ENCODE measurements at regions not wholly inside any gene's neighbourhood (a gene's known extent, or its start where the extent isn't known, plus 50 kb on each side); places are given as distances from the start of the nearest gene placed in this dataset.

GRCh38 chr4:178838776-178839175 lies 1396.5 kb upstream of the AGA start:
- DNase-seq: no peak

- no peak for DNase-seq
Observed at GRCh38 chr4:178856139-178856800, 1414.0 kb upstream of the AGA start.

- DNase-seq: no peak
Observed at GRCh38 chr4:178871476-178871875, 1429.2 kb upstream of the AGA start.

DNA sequence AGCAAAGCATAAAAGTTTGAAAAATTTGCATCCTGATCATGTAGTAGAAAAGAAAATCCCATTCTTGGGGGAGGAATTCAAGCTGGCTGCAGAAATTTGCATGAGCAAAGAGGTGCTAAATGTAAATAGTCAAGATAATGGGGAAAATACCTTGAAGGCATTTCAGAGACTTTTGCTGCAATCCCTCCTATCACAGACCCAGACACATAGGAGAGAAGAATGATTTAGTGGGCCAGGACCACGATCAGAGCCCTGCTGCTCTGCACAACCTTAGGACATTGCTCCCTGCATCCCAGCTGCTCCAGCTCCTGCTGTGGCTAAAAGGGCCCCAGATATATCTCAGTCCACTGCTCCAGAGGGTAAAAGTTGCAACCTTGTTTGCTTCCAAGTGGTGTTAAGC lies 1439.7 kb upstream of the AGA start:
- DNase-seq: no peak

DNA sequence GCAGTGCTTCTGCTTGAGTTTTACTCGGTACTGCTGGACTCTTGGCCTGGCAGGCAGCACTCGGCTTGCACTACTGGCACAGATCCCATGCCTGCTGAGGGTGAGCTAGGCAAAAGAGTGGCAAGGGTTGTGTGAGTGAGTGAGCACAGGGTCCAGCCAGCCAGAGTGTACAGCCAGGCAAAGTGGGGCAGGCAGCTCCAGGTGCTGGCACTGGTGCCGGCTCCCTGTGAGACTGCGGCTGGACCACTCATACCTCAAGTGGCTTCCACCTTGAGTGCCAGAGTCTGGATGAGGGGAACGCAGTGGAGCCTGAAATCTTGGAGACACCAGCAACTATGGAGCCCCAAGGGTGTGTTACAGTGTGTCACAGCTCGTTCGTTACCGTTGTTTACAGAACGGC lies 1451.9 kb upstream of the AGA start:
- DNase-seq: no peak

GRCh38 chr4:178899084-178899483 lies 1456.8 kb upstream of the AGA start:
- no peak for DNase-seq

DNA sequence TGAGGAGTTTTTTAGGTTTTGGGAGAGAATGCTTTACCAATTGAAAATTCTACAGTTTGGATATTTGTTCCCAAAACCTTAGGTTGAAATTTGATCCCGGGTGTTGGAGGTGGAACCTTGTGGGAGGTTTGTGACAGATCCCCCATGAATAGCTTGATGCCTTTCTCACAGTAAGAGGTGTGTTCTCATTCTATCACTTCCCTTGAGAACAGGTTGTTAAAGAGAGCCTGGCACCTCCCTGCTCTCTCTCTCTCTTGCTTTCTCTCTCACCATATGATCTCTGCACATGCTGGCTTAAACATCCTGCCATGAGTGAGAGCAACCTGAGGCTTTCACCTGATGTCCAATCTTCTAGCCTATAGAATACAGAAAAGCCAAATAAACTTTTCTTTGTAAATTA lies 1475.5 kb upstream of the AGA start:
- DNase-seq: no peak

GRCh38 chr4:178937130-178937529 lies 1494.9 kb upstream of the AGA start:
- no peak for DNase-seq

- no peak for DNase-seq
Observed at GRCh38 chr4:178941975-178942374, 1499.7 kb upstream of the AGA start.

GRCh38 chr4:178953447-178954120 lies 1511.3 kb upstream of the AGA start:
- DNase-seq: no peak

- DNase-seq: no peak
Observed at GRCh38 chr4:178955614-178956013, 1513.4 kb upstream of the AGA start.

GRCh38 chr4:178958725-178959440 lies 1516.6 kb upstream of the AGA start:
- no peak for DNase-seq

DNA sequence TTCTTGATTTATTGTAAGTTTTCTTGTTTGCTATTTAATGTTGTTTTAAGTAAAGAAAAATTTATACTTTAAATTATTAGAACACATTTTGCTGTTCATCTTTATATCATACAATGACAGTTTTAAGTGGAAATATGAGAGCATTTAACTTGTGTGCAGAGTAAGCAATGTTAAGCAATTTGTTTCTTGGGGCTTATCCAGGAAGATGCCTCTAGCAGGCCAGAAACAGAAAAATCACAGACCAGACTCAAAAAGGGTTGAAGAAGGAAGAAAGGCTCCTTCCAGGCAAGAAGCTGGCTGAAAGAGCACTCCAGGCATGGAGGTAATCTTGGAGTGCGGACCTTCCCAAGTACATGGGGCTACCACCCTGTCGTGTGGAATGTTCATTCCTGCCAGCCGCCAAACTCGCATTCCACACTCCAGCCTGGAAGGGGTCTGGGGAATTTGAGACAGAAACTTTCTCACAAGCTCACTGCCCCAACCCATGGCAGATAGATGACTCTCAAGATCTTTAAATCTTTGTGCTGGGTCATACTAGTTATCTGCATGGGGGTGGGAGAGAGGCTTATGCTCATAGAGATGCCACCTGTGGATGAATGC lies 1521.3 kb upstream of the AGA start:
- DNase-seq: no peak

- DNase-seq: no peak
Observed at GRCh38 chr4:178966644-178967043, 1524.4 kb upstream of the AGA start.

DNA sequence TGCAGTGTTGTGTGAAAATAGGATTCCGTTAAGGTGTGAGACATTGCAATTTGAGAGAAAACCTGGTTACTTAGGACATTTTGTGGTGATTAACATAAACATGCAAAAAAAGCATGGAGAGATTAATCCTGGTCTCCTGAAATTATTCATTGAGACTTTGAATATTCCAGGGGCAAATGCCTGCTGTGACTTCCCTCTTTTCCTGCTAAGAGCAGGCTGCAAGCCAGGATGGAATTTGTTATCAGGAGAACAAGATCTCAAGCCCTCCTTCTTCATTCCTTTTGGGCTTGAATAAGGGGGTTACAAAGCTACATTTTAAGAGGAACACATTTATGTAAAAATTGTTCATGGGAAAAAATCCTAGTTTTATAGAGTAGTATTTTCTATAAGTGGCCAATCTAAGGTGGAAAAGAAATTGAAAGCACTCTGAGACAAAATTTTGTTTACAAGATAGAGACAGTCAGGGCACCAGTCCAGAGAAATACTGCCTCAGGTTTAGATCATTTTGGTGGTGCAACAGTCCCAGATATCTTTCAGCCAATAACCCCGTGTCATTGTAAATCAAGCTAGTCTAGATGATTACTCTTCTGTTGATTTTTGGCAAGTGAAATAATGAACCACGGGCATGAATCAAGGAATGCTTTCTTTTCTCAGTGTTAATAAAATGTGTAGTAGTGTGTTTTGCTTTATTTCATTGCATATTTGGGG lies 1528.3 kb upstream of the AGA start:
- DNase-seq: no peak

- DNase-seq: no peak
Observed at GRCh38 chr4:178976861-178977260, 1534.6 kb upstream of the AGA start.

DNA sequence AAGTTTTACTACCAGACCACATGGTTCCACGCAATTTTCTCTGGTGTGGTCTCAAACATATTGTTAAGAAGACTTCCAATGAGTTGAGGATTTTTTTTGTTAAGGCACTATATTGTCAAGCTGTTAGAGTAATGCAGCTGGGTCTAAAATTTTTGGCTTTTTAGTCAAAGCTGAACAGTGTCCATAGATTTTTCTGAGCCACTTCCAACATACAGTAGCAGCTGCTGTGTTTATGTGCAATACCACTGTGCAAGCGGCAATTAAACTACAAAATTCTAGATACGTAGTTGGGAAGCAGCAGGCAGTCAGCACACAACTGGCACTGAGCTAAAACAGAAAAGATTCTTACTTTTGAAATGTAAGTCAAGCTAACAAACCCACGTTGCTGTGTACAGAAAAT lies 1551.1 kb upstream of the AGA start:
- DNase-seq: no peak

- DNase-seq: no peak
Observed at GRCh38 chr4:179001918-179002317, 1559.7 kb upstream of the AGA start.

GRCh38 chr4:179007755-179008154 lies 1565.5 kb upstream of the AGA start:
- DNase-seq: no peak

DNA sequence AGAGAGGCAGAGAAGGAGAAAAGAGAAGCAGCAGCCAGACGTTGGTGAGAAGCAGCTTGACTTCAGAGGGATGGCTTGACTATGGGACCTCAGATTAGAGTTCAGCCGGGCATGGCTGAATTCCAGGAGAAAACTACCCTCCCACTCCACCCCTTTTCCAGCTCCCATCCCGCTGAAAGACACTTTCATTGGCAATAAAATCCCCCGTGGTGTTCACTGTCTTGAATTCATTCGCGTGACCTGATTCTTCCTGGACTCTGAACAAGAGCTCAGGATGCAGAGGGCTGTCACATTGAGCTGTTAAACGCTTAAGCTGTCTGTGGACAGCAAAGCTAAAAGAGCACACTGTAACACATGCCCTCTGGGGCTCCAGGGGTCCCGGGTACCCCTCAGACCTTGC lies 1575.3 kb upstream of the AGA start:
- no peak for DNase-seq

DNA sequence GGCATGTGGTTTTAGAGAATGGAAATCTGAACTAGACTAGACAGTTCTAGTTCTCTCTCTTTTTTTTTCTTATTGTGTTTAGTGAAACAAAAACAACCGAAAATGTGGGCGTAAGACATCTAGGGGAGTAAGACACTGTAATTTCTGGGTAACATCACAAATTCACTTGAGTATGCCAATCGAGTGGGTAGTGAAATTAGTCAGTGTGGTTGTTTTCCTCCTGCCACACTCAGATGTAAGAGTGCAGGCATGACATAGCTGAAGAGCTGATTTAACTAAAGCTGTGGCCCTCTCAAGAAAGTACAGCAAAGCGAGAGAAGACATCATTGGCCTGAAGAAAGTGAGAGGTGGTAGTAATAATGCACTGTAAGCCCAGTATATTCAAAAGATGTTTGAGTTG lies 1585.3 kb upstream of the AGA start:
- DNase-seq: no peak

DNA sequence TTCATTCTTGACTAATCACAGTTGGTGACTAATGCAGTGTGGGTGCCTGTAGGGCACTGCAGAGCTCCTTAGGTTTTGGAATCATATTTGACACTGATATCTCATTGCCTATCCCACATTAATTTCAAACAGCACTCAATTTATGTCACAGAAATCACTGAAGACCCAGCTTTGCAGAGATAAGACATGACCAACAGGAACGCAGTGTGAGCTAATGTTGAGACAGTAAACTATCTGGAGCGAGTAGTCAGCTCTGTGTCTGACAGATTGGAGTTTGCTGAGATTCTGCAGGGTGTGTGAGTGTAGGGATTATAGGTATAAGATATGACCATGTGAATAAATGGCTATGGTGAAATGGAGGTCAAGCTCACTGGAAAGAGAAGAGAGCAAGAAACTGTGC lies 1586.1 kb upstream of the AGA start:
- no peak for DNase-seq

DNA sequence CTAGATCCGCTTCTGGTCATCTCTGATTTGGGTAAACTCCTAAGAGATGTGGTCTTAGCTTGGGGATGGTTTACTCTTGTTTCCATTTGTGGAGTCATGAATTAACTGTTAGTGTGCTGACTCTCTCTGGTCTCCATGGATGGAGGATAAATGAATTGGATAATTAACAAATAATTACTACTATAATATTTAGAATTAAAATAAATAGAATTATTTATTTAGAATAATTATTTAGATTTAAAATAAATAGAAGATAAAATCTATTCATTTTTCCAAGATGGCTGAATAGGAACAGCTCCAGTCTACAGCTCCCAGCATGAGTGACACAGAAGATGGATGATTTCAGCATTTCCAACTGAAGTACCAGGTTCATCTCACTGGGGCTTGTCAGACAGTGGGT lies 1587.4 kb upstream of the AGA start:
- no peak for DNase-seq

Data from activated T-cell treated with anti-CD3 and anti-CD28 coated beads, Interleukin-2, amount 50 U/mL, for 1 hour (primary cell).